H1 (cell line): ENCODE measurements at regions not wholly inside any gene's neighbourhood (a gene's known extent, or its start where the extent isn't known, plus 50 kb on each side); places are given as distances from the start of the nearest gene placed in this dataset.

ENCODE experiments used
- TF ChIP-seq, protein P1 (sequence below): IDR thresholded peaks from 2 replicates; pipeline ENCODE4 v1.6.1; 2011; ENCODE audit warnings: low read length, improper control_type of control experiment
- TF ChIP-seq, protein P2 (sequence below): fragments of 300-600 bp; sonication (generic); IDR thresholded peaks from 2 replicates; pipeline ENCODE4 v1.7.1; 2012; ENCODE audit warnings: low read length, moderate library complexity, mild to moderate bottlenecking, inconsistent platforms; ENCODE audit not compliant: insufficient replicate concordance

DNA sequence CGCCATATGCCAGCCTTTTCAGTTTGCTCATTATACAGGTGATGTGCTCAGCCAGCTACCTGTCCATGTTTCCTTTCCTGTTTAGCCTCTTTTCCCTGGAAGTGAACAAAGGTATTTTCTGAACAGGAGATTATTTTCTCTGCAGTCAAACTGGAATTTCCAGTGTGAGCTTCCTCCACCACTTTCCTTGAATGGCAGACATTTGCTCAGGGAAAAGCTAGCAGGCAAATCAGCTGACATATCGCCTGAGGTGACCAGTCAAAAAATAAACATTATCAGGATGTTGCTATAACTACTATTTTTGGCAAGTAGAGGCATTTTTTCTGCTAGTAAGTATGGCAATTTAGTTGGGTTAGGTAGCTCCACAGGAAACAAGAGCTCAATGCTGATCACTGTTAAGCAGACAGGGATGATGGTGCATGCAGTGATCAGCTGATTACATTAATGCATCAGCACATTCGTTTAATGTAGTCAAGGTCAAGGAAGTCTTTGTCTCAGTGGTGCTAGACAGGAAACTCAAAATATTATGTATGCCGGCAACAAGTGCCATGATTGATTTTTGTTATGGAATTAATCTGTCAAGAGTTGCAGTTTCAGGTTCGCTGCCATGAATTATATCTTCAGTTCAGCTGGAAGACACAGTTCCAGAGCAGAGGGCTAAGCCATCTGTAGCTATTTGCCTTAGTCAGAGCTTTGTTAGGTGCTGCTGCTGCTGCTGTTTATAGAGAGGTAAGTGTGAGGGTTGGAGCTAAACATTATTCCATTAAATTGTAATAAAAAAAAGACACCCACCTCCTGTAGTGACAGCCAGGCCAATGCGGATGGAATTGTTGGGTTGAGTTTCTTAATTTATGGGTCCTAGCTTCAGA is 179.7 kb upstream of the ST6GALNAC5 start (continued):
- TF ChIP-seq, protein P1, sequence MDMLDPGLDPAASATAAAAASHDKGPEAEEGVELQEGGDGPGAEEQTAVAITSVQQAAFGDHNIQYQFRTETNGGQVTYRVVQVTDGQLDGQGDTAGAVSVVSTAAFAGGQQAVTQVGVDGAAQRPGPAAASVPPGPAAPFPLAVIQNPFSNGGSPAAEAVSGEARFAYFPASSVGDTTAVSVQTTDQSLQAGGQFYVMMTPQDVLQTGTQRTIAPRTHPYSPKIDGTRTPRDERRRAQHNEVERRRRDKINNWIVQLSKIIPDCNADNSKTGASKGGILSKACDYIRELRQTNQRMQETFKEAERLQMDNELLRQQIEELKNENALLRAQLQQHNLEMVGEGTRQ = no peak
- TF ChIP-seq, protein P2, sequence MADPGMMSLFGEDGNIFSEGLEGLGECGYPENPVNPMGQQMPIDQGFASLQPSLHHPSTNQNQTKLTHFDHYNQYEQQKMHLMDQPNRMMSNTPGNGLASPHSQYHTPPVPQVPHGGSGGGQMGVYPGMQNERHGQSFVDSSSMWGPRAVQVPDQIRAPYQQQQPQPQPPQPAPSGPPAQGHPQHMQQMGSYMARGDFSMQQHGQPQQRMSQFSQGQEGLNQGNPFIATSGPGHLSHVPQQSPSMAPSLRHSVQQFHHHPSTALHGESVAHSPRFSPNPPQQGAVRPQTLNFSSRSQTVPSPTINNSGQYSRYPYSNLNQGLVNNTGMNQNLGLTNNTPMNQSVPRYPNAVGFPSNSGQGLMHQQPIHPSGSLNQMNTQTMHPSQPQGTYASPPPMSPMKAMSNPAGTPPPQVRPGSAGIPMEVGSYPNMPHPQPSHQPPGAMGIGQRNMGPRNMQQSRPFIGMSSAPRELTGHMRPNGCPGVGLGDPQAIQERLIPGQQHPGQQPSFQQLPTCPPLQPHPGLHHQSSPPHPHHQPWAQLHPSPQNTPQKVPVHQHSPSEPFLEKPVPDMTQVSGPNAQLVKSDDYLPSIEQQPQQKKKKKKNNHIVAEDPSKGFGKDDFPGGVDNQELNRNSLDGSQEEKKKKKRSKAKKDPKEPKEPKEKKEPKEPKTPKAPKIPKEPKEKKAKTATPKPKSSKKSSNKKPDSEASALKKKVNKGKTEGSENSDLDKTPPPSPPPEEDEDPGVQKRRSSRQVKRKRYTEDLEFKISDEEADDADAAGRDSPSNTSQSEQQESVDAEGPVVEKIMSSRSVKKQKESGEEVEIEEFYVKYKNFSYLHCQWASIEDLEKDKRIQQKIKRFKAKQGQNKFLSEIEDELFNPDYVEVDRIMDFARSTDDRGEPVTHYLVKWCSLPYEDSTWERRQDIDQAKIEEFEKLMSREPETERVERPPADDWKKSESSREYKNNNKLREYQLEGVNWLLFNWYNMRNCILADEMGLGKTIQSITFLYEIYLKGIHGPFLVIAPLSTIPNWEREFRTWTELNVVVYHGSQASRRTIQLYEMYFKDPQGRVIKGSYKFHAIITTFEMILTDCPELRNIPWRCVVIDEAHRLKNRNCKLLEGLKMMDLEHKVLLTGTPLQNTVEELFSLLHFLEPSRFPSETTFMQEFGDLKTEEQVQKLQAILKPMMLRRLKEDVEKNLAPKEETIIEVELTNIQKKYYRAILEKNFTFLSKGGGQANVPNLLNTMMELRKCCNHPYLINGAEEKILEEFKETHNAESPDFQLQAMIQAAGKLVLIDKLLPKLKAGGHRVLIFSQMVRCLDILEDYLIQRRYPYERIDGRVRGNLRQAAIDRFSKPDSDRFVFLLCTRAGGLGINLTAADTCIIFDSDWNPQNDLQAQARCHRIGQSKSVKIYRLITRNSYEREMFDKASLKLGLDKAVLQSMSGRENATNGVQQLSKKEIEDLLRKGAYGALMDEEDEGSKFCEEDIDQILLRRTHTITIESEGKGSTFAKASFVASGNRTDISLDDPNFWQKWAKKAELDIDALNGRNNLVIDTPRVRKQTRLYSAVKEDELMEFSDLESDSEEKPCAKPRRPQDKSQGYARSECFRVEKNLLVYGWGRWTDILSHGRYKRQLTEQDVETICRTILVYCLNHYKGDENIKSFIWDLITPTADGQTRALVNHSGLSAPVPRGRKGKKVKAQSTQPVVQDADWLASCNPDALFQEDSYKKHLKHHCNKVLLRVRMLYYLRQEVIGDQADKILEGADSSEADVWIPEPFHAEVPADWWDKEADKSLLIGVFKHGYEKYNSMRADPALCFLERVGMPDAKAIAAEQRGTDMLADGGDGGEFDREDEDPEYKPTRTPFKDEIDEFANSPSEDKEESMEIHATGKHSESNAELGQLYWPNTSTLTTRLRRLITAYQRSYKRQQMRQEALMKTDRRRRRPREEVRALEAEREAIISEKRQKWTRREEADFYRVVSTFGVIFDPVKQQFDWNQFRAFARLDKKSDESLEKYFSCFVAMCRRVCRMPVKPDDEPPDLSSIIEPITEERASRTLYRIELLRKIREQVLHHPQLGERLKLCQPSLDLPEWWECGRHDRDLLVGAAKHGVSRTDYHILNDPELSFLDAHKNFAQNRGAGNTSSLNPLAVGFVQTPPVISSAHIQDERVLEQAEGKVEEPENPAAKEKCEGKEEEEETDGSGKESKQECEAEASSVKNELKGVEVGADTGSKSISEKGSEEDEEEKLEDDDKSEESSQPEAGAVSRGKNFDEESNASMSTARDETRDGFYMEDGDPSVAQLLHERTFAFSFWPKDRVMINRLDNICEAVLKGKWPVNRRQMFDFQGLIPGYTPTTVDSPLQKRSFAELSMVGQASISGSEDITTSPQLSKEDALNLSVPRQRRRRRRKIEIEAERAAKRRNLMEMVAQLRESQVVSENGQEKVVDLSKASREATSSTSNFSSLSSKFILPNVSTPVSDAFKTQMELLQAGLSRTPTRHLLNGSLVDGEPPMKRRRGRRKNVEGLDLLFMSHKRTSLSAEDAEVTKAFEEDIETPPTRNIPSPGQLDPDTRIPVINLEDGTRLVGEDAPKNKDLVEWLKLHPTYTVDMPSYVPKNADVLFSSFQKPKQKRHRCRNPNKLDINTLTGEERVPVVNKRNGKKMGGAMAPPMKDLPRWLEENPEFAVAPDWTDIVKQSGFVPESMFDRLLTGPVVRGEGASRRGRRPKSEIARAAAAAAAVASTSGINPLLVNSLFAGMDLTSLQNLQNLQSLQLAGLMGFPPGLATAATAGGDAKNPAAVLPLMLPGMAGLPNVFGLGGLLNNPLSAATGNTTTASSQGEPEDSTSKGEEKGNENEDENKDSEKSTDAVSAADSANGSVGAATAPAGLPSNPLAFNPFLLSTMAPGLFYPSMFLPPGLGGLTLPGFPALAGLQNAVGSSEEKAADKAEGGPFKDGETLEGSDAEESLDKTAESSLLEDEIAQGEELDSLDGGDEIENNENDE = no peak
